Astrocyte of the spinal cord (primary cell): ENCODE measurements at regions not wholly inside any gene's neighbourhood (a gene's known extent, or its start where the extent isn't known, plus 50 kb on each side); places are given as distances from the start of the nearest gene placed in this dataset.

ENCODE experiments used
- DNase-seq: peaks from one replicate; pipeline ENCODE4 v3.0.0; 2011; ENCODE audit warnings: low read depth, low spot score
- H3K4me3 ChIP-seq: 2 replicates; pipeline ENCODE4 v1.5.1; 2011; ENCODE audit warnings: low read depth, mild to moderate bottlenecking, low read length, moderate library complexity
- CTCF ChIP-seq: IDR thresholded peaks from 2 replicates; pipeline ENCODE4 v1.5.1; 2012; ENCODE audit warnings: low read depth, mild to moderate bottlenecking, low read length, inconsistent platforms
- in situ Hi-C: cut with HindIII; loops from 2 replicates; pipeline ENCODE4 v1.10.0; 2017; ENCODE audit warnings: low sequenced_read_pairs

DNA sequence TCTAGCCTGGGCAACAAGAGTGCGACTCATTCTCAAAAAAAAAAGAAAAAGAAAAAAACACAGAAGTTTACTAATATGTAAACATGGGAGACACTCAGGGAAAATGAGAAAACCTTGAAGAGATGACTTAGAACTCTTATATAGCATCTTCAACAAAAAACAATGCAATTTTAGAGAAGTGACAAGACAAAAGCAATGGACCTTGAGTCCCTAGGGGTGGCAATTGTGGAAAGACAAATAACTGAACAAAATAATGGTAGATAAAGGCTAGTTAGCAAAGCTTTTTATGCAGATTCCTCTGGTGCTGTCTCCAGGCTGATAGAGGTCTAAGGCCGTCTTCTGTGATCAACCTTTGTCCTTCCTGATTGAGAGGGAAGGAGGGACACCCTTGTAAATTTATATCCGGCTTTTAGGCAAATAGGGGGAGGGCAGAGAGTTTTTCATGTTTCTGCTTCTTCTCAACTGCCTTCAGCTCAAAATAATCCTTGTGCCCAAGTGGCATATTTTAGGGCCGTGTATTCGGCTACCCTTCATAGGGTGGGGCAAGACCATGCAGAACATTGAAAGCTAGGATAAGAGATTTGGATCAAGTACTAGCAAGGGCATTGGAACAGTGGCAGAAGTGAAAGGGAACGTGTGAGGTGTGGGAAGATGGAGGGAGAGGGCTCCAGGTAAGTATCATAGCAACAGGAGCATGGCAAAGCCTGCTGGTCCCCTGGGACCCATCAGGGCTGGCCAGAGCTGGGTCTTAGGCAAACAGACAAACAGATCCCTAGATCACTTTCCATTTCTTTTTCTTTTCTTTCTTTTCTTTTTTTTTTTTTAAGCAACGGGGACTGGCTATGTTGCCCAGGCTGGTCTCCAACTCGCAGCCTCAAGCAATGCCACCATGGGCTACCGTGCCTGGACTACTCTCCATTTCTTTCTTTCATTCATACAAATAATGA, 95.0 kb upstream of the CALM2 start:
- no peak for TF ChIP-seq CTCF
- no peak overlapping the region for H3K4me3 ChIP-seq
- in situ Hi-C loops: no loop called here
- no peak for DNase-seq

DNA sequence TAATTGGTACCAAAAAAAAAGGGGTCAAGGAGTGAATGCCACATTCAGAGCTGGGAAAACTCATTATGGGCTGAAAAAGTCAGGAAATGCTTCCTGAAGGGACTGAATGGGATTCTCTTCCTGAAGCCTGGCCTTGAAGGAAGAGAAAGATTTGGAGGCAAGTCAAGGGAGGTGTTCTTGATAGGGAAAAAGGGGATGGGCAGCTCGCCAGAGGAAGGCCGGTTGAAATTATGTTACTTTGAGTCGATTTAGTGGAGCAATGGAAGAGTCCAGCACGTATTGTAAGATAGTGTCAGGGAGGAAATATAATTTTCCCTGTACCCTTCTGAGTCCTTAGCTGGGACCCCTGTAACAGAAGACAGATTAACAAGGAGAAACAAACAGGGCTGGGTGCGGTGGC, 94.1 kb upstream of the CALM2 start:
- no peak for DNase-seq
- no peak for TF ChIP-seq CTCF
- no peak overlapping the region for H3K4me3 ChIP-seq
- in situ Hi-C loops: no loop called here

- no peak for TF ChIP-seq CTCF
- peak; percentile 96 for DNase-seq
- no peak overlapping the region for H3K4me3 ChIP-seq
- in situ Hi-C loops: no loop called here
These were observed 93.3 kb upstream of the CALM2 start for GRCh38 chr2:47269316-47270232.

DNA sequence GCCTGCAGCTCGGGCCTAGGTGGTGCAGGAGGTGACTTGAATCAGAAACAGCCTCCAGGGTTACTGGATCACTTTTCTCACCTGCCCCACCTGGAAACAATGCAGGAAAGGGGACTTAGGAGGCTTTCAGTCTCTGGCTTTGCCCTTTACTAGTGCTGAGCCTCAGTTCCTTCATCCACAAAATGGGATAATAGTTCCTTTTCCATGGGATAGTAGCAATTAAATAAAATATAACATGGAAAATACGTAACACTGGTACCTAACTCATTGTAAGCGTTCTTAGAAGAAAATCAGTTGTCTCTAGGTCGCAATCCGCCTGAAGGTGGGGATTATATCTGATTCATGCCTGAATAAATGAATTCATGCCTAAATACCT, 91.4 kb upstream of the CALM2 start:
- no peak for DNase-seq
- no peak overlapping the region for H3K4me3 ChIP-seq
- TF ChIP-seq CTCF: no peak
- in situ Hi-C loops: no loop called here

- in situ Hi-C loops: no loop called here
- peak; percentile 68 for DNase-seq
- no peak for TF ChIP-seq CTCF
- no peak overlapping the region for H3K4me3 ChIP-seq
These were observed 90.8 kb upstream of the CALM2 start for GRCh38 chr2:47266939-47267710.

DNA sequence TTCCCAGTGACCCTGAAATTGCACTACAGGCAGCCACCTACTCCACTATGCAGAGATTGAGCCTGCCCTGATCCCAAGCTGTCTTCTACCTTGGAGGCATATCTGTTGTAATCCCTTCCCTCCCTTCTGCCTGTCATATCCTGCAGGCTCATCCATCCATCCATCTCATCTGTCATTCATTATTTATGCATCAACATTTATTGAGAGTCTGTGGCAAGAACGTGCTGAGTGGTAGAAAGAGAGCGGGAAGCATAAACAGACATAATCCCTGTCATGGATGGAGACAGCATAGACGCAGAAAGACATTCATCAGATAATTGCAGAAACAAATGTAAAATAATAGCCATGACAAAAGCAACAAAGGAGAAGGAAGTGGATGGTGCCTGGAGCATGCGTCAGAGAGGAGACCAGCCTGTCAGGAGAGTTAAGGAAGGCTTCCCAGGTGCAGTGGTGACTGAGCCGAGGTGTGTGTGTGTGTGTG, 89.5 kb upstream of the CALM2 start:
- no peak for DNase-seq
- in situ Hi-C loops: no loop called here
- no peak for TF ChIP-seq CTCF
- H3K4me3 ChIP-seq: no peak overlapping the region
